Right lobe of liver (tissue), 6 donors: ENCODE measurements at regions not wholly inside any gene's neighbourhood (a gene's known extent, or its start where the extent isn't known, plus 50 kb on each side); places are given as distances from the start of the nearest gene placed in this dataset.

Experiments
- ATAC-seq, 4 donors: fragments of 200-7000 bp; cut with Tn5 transposase; one replicate each; pipeline ENCODE4 v1.9.1; 2020; ENCODE audit warnings: mild to moderate bottlenecking in 4 of 4, moderate library complexity in 4 of 4
- DNase-seq, 3 donors: peaks; one replicate each; pipeline ENCODE4 v3.0.0-alpha.2; 2020
- H3K27ac ChIP-seq, 3 donors: fragments of 200-600 bp; one replicate each; pipeline ENCODE4 v1.8.0; 2022
- H3K27me3 ChIP-seq, 2 donors: fragments of 200-600 bp; one replicate each; pipeline ENCODE4 v1.8.0; 2022
- H3K36me3 ChIP-seq, 4 donors: fragments of 200-600 bp; sonication (generic) in 1 of 4; one replicate each; pipeline versions ENCODE4 v1.5.1 to v1.8.0; 2017 to 2022; ENCODE audit warnings: control low read depth in 1 of 4
- H3K4me1 ChIP-seq, 4 donors: fragments of 200-600 bp; sonication (generic) in 1 of 4; one replicate each; pipeline versions ENCODE4 v1.5.1 to v1.8.0; 2017 to 2022; ENCODE audit warnings: control low read depth in 1 of 4
- H3K4me3 ChIP-seq, 3 donors: fragments of 200-600 bp; one replicate each; pipeline ENCODE4 v1.8.0; 2022
- H3K9me3 ChIP-seq, 4 donors: fragments of 200-600 bp; sonication (generic) in 1 of 4; one replicate each; pipeline versions ENCODE4 v1.5.1 to v1.8.0; 2017 to 2022; ENCODE audit warnings: control low read depth in 1 of 4
- POLR2A ChIP-seq: fragments of 450-650 bp; IDR thresholded peaks from one replicate; pipeline ENCODE4 v1.6.1; 2017; ENCODE audit warnings: antibody characterized with exemption, mild to moderate bottlenecking
- WGBS: methylation state at CpG from one replicate; pipeline ENCODE4 v1.1.6; 2018; ENCODE audit warnings: low coverage, low lambda C conversion rate; ENCODE audit not compliant: insufficient coverage; ENCODE audit errors: missing lambda C conversion rate; 5-methylcytosine and 5-hydroxymethylcytosine counted together
- intact Hi-C, 2 donors: fragments of 100-400 bp; cut with DNase I; formaldehyde crosslinking; loops; one replicate each; pipeline versions ENCODE4 v1.11.2 to v1.14.1; 2022
- TF ChIP-seq, protein P1 (sequence below), 4 donors: fragments of 200-600 bp in 3 of 4; fragments of 450-650 bp in 1 of 4; IDR thresholded peaks; one replicate each; pipeline versions ENCODE4 v1.5.1 to v1.8.0; 2016 to 2022; ENCODE audit warnings: antibody characterized with exemption in 4 of 4, mild to moderate bottlenecking in 2 of 4
- donor health status: DM: no; HTN: yes; CAD: no.
- donor health status: DM: no; HTN: no; CAD: no.
- donor health status: DM: no; HTN: no; CAD: no.
- donor health status: DM: no; HTN: yes; CAD: no.
- donor health status: DM: no; HTN: yes; CAD: no.

DNA sequence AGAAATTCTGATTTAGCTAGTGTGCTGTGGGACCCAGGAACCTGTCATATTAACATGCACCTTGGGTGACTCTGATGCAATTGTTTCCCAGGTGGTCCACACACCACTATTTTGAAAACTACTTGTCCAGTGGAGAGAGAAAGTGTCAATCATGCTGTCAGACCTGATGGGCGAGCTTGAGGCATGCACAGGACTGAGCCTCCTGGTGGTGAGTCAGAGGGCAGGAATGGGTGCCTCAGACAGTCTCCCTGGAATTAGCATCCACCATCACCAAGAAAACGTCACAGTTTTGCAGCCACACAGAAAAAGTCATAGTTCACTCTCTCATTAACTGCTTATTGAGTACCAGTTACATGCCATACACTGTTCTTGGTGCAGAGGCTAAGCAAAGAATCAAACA is 181.8 kb upstream of the MAOA start:
- Histone ChIP-seq H3K4me1 (no peaks in the 10 kb centered on the region), H3K9me3 (no peaks in the 10 kb centered on the region), H3K27ac (no peak overlapping the region), H3K27me3 (no peaks in the 10 kb centered on the region), H3K4me3 (no peak overlapping the region), H3K36me3 (no peaks in the 10 kb centered on the region)
- TF ChIP-seq POLR2A = no peak
- TF ChIP-seq, protein P1, sequence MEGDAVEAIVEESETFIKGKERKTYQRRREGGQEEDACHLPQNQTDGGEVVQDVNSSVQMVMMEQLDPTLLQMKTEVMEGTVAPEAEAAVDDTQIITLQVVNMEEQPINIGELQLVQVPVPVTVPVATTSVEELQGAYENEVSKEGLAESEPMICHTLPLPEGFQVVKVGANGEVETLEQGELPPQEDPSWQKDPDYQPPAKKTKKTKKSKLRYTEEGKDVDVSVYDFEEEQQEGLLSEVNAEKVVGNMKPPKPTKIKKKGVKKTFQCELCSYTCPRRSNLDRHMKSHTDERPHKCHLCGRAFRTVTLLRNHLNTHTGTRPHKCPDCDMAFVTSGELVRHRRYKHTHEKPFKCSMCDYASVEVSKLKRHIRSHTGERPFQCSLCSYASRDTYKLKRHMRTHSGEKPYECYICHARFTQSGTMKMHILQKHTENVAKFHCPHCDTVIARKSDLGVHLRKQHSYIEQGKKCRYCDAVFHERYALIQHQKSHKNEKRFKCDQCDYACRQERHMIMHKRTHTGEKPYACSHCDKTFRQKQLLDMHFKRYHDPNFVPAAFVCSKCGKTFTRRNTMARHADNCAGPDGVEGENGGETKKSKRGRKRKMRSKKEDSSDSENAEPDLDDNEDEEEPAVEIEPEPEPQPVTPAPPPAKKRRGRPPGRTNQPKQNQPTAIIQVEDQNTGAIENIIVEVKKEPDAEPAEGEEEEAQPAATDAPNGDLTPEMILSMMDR (IDR thresholded peaks at IDR 0.05) = no peak
- intact Hi-C loops = no loop called here
- no peak for DNase-seq
- 0% methylated on average over 1 of the region's 2 CpGs for WGBS
- no peak for ATAC-seq

DNA sequence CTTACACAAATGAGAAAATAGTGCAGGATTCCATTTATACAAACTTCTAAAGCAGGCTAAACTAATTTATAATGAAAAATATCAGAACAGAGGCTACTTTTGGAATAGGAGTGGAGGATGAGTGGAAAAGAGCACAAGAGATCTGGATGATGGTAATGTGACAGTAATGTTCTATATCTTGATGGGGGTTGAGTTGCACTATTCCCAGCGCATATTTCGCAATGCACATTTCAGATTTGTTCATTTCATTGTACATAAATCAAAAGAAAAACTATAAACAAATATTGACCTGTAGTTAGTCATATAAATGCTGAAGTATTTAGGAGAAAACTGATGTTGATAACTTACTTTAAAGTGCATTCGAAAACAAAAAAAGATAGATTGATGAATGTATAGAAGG is 177.0 kb upstream of the MAOA start:
- Histone ChIP-seq H3K27me3 (peaks cover 0 to 7% of the 10 kb centered on the region in 2 donors), H3K27ac (no peak overlapping the region), H3K4me3 (no peak overlapping the region), H3K9me3 (no peaks in the 10 kb centered on the region), H3K4me1 (no peaks in the 10 kb centered on the region), H3K36me3 (no peaks in the 10 kb centered on the region)
- no peak for DNase-seq
- no peak for ATAC-seq
- TF ChIP-seq, protein P1 (IDR thresholded peaks at IDR 0.05) = no peak
- TF ChIP-seq POLR2A = no peak
- 67% methylated on average over 3 of the region's 3 CpGs for WGBS
- intact Hi-C loops = no loop called here

DNA sequence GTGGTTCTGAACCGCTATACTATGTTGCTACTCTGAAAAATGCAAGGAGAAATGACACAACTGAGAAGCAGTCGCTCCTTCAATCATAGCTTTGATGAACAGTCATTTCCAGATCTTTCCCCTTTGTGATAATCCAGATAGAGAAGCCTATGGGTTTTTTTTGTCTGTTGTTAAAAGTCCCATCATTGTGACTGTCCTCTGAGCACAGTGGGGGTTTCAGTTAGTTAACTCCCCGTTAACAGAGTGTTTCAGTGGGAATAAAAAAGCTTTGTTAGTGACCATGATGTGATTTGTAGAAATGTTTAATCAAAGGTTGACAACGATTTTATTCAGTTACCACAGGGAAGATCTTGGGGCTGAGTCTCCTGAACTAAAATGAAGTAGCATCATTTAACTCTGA is 176.2 kb upstream of the MAOA start:
- 43% methylated on average over 4 of the region's 4 CpGs for WGBS
- H3K4me1 ChIP-seq = no peaks in the 10 kb centered on the region
- H3K4me3 ChIP-seq = no peak overlapping the region
- DNase-seq (no peak), ATAC-seq (no peak)
- no peak overlapping the region for H3K27ac ChIP-seq
- intact Hi-C loops = no loop called here
- H3K36me3 ChIP-seq = no peaks in the 10 kb centered on the region
- H3K27me3 ChIP-seq = peaks cover 0 to 7% of the 10 kb centered on the region in 2 donors
- no peaks in the 10 kb centered on the region for H3K9me3 ChIP-seq
- TF ChIP-seq POLR2A = no peak
- TF ChIP-seq, protein P1 (IDR thresholded peaks at IDR 0.05) = no peak

DNA sequence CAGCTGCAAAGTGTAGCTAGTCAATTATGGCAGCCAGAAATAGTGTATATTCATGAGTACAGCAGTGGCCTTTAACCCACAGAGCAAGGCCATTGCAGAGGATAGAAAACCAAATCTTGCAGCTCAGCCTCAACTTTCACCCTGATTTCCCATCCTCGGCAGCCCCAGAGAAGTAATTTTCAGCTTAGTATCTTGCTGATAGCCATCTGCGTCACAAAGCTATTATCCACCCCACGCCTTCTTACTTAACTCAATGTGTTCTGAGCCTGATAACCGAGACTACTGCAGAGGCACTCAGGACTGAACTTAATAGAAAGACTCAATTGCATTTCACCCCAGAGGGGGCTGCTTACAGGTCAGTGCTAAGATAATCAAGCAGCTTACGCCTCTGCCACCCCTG is 174.5 kb upstream of the MAOA start:
- Histone ChIP-seq H3K4me3 (no peak overlapping the region), H3K9me3 (no peaks in the 10 kb centered on the region), H3K27me3 (peaks cover 0 to 7% of the 10 kb centered on the region in 2 donors), H3K27ac (no peak overlapping the region), H3K36me3 (no peaks in the 10 kb centered on the region), H3K4me1 (no peaks in the 10 kb centered on the region)
- TF ChIP-seq POLR2A = no peak
- TF ChIP-seq, protein P1 (IDR thresholded peaks at IDR 0.05) = no peak
- DNase-seq (no peak), ATAC-seq (no peak)
- intact Hi-C loops = no loop called here
- WGBS = 55% methylated on average over 5 of the region's 5 CpGs

DNA sequence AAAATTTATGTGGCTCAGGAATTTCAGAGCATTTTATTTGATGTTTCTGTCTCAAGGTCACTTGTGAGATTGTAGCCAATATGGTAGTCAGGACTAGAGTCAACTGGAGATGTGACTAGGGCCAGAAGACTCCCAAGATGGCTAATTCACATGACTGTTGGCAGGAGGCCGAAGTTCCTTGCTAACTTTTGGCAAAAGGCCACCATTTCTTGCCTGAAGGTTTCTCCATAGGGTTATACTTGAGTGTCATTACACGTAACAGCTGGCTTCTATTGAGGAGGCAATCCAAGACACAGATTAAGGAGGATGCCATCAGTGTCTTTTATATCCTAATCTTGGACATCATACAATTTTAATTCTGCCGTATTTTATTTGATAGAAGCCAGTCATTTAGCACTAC is 162.3 kb upstream of the MAOA start:
- intact Hi-C loops = no loop called here
- no peaks in the 10 kb centered on the region for H3K27me3 ChIP-seq
- no peak for TF ChIP-seq POLR2A
- TF ChIP-seq, protein P1 (IDR thresholded peaks at IDR 0.05) = no peak
- no peak overlapping the region for H3K27ac ChIP-seq
- no peak for DNase-seq
- no peak for ATAC-seq
- 18% methylated on average over 3 of the region's 3 CpGs for WGBS
- no peak overlapping the region for H3K4me3 ChIP-seq
- H3K36me3 ChIP-seq = no peaks in the 10 kb centered on the region
- no peaks in the 10 kb centered on the region for H3K9me3 ChIP-seq
- H3K4me1 ChIP-seq = no peaks in the 10 kb centered on the region
